Fibroblast of mammary gland (primary cell): ENCODE measurements at regions not wholly inside any gene's neighbourhood (a gene's known extent, or its start where the extent isn't known, plus 50 kb on each side); places are given as distances from the start of the nearest gene placed in this dataset.
"Not testable (repeated sequence)": the region's sequence is repeated elsewhere in the genome, so short reads cannot be mapped to it uniquely, and the experiment has no call there.

ENCODE experiments used
- DNase-seq: peaks from one replicate; pipeline ENCODE4 v3.0.0-alpha.2; 2010; ENCODE audit warnings: low read depth
- H3K4me3 ChIP-seq: 2 replicates; pipeline ENCODE4 v1.5.1; 2011; ENCODE audit warnings: low read depth, mild to moderate bottlenecking, low read length, moderate library complexity; ENCODE audit not compliant: control insufficient read depth
- TF ChIP-seq, protein P1 (sequence below): conservative IDR thresholded peaks from 2 replicates; pipeline ENCODE4 v1.5.1; 2011; ENCODE audit warnings: low read depth, low read length, inconsistent platforms; ENCODE audit not compliant: control insufficient read depth, insufficient read depth

DNA sequence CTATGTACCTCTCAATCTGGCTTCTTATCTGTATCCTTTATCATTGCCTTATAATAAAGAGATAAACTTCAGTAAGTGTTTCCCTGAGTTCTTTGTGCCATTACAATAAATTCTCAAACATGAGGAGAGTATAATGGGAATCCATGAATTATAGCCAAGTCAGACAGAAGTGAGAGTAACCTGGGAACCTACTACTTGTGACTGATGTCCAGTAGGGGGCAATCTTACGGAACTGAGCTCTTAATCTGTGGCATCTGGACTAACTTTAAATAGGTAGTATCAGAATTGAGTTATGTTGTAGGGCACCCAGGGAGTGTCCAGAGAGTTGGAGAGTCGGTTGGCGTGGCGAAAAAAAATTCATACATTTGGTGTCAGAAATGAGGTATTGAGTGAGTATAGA is 542.6 kb downstream of the ZBBX start:
- TF ChIP-seq, protein P1, sequence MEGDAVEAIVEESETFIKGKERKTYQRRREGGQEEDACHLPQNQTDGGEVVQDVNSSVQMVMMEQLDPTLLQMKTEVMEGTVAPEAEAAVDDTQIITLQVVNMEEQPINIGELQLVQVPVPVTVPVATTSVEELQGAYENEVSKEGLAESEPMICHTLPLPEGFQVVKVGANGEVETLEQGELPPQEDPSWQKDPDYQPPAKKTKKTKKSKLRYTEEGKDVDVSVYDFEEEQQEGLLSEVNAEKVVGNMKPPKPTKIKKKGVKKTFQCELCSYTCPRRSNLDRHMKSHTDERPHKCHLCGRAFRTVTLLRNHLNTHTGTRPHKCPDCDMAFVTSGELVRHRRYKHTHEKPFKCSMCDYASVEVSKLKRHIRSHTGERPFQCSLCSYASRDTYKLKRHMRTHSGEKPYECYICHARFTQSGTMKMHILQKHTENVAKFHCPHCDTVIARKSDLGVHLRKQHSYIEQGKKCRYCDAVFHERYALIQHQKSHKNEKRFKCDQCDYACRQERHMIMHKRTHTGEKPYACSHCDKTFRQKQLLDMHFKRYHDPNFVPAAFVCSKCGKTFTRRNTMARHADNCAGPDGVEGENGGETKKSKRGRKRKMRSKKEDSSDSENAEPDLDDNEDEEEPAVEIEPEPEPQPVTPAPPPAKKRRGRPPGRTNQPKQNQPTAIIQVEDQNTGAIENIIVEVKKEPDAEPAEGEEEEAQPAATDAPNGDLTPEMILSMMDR, result peak; percentile 17
- no peak overlapping the region for H3K4me3 ChIP-seq
- peak; percentile 8 for DNase-seq

DNA sequence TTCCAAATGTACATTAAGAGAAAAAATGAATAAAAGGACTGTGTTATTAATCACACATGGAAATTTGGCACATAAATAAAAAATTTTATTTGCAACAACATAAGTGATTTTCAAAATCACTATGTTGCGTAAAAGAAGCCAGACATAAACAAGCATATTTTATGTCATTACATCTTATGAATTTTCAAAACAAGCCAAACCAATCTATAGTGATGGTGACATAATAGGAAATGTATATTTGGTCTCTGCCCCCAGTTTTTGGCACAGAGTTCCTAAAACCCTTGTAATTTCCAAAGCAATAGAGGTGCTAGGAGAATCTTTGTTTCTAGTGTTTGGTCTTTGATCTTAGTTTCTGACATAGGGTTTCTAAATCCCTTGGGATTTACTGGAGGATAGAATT is 543.3 kb downstream of the ZBBX start:
- H3K4me3 ChIP-seq, result no peak overlapping the region
- TF ChIP-seq, protein P1, result no peak

DNA sequence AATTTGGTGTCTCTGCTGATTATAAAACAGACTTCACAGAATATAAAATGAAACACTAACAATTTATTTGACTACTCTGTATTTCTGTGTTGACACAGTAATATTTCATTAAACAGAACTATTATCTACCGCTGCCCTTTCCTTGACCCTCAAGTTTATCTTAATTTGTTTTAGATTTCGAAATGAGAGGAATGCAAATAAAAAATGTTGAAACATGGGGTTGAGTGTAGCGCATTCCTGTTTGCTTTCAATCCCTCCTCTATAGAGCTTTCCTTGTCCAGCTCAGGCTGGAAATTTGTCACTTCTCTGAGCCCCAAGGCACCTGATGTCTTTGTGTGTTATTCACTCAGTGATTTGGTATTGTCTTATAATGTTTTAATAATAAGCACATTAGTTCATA is 550.2 kb downstream of the ZBBX start:
- no peak for DNase-seq
- TF ChIP-seq, protein P1, result no peak
- no peak overlapping the region for H3K4me3 ChIP-seq

More for the DNA sequence above, 543.3 kb downstream of the ZBBX start:
- DNase-seq, result no peak

DNA sequence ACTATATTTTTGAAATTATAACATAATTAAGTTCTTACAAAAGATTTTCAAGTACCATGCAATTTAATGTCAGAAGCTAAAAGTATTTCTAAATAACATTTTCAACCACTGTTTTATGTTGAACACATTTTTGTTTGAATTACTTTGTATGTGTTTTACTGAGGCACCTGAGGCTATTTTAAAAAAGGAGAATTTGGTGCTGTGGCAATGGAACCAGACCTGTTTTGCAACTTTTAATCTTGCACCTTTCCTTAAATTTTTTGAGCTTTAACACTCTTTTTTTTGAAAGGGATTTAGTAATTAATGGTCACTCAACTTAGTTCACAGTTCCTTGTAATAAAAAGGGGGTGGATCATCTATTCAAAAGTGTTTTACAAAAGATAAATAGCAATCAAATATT is 561.6 kb downstream of the ZBBX start:
- no peak for DNase-seq
- TF ChIP-seq, protein P1, result no peak
- no peak overlapping the region for H3K4me3 ChIP-seq

DNA sequence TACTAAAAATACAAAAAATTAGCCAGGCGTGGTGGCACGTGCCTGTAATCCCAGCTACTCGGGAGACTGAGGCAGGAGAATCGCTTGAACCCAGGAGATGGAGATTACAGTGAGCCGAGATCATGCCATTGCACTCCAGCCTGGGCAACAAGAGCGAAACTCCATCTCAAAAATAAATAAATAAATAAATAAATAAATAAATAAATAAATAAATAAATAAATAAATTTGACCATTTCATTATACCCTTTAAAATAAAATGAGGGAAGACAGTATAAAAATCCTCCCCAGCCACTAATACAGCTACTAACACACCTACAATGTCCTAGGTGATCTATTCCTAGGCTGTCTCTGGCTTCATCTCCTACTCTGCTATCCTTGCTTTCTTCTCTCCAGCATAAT is 562.8 kb downstream of the ZBBX start:
- not testable (repeated sequence) for DNase-seq, H3K4me3 ChIP-seq

DNA sequence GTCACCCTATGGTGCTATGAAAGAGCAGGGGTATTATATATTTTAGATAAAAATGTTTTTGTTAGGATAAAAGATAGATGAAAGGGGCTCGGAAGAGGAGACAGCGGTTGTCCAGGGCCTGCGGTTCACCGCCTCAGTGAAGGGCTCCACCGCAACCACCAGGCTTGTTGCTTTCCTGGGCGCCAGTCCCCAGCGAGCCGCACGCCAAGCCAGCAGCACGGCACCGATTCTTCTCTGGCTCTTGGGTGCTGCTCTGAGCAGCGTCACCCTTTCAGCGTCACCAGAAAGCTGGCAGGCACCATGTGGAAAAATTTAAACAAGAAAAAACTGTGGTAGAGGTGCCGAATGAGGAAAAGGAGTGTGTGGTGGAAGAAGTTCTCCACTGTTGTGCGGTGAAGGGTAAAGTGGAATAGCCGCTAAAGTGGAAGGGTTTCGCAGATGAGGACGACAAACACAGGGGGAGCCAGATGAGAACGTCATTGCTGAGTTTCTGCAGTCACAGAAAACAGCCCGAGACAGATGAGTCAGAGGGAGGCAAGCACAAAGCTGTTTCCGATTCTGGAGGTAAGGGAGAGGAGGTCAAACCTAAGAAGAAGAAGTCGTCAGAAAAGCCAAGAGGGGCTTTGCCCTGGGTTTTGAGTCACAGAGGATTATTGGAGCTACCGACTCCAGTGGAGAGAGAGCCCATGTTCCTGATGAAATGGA is 569.2 kb downstream of the ZBBX start:
- H3K4me3 ChIP-seq, result no peak overlapping the region
- no peak for DNase-seq
- TF ChIP-seq, protein P1, result no peak

DNA sequence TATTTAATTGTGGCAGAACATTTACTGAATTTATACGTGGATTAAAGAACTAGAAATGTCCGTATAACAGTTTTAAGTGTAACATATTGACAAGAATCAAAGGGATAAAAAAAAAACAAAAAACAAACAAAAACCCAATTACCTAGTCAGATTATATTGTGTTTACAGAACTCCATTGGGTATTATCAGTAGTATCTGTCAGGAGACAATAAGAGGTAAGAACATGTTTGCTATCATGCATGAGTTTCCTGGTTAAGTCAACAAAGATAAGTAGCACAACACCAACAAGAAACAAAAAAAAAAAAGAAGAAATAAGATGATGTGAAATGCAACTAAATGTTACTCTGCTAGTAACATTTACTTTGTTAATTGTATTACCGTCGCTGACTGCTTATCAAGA is 570.6 kb downstream of the ZBBX start:
- DNase-seq, result no peak
- TF ChIP-seq, protein P1, result no peak
- no peak overlapping the region for H3K4me3 ChIP-seq
